Left renal pelvis (tissue), 4 donors: ENCODE measurements at regions not wholly inside any gene's neighbourhood (a gene's known extent, or its start where the extent isn't known, plus 50 kb on each side); places are given as distances from the start of the nearest gene placed in this dataset.
"Not testable (repeated sequence)": the region's sequence is repeated elsewhere in the genome, so short reads cannot be mapped to it uniquely, and the experiment has no call there.

Experiments
- DNase-seq, 4 donors: peaks; one replicate each; pipeline ENCODE4 v3.0.0-alpha.2; 2013; ENCODE audit warnings: low read depth in 4 of 4, low spot score in 3 of 4

GRCh38 chr20:55310844-55311243 lies 694.5 kb downstream of the CBLN4 start:
- DNase-seq = not testable (repeated sequence)

GRCh38 chr20:55291261-55291660 lies 714.1 kb downstream of the CBLN4 start:
- no peak for DNase-seq

- peak in 2 of 4 donors; percentile 5 to 12 for DNase-seq
Measured at GRCh38 chr20:55283889-55284288, 721.4 kb downstream of the CBLN4 start.

- no peak for DNase-seq
Measured at GRCh38 chr20:55273149-55273548, 732.2 kb downstream of the CBLN4 start.

- no peak for DNase-seq
Measured at GRCh38 chr20:55271371-55271770, 733.9 kb downstream of the CBLN4 start.

- DNase-seq = no peak
Measured at GRCh38 chr20:55269913-55270312, 735.4 kb downstream of the CBLN4 start.

- no peak for DNase-seq
Measured at GRCh38 chr20:55266361-55266760, 739.0 kb downstream of the CBLN4 start.

GRCh38 chr20:55264703-55265239 lies 740.5 kb downstream of the CBLN4 start:
- no peak for DNase-seq

- peak in 1 of 4 donors; percentile 15 for DNase-seq
Measured at GRCh38 chr20:55258559-55258958, 746.8 kb downstream of the CBLN4 start.

GRCh38 chr20:55255016-55255415 lies 750.3 kb downstream of the CBLN4 start:
- no peak for DNase-seq

- DNase-seq = no peak
Measured at GRCh38 chr20:55253781-55254180, 751.5 kb downstream of the CBLN4 start.

- DNase-seq = no peak
Measured at GRCh38 chr20:55252521-55252920, 752.8 kb downstream of the CBLN4 start.

- no peak for DNase-seq
Measured at GRCh38 chr20:55251170-55251569, 754.1 kb downstream of the CBLN4 start.

- DNase-seq = no peak
Measured at GRCh38 chr20:55242853-55243252, 762.5 kb downstream of the CBLN4 start.

GRCh38 chr20:55239269-55239668 lies 763.9 kb downstream of the DOK5 start:
- DNase-seq = no peak

GRCh38 chr20:55232647-55233046 lies 757.3 kb downstream of the DOK5 start:
- DNase-seq = no peak

GRCh38 chr20:55229451-55229850 lies 754.1 kb downstream of the DOK5 start:
- DNase-seq = no peak

GRCh38 chr20:55216525-55217242 lies 741.3 kb downstream of the DOK5 start:
- DNase-seq = no peak

- no peak for DNase-seq
Measured at GRCh38 chr20:55213653-55214052, 738.3 kb downstream of the DOK5 start.

GRCh38 chr20:55211481-55211880 lies 736.1 kb downstream of the DOK5 start:
- DNase-seq = no peak

GRCh38 chr20:55205665-55206064 lies 730.3 kb downstream of the DOK5 start:
- no peak for DNase-seq

GRCh38 chr20:55200317-55200716 lies 724.9 kb downstream of the DOK5 start:
- no peak for DNase-seq

GRCh38 chr20:55194947-55195346 lies 719.6 kb downstream of the DOK5 start:
- DNase-seq = no peak
